ENCODE measurements at regions not wholly inside any gene's neighbourhood (a gene's known extent, or its start where the extent isn't known, plus 50 kb on each side); places are given as distances from the start of the nearest gene placed in this dataset.

DNA sequence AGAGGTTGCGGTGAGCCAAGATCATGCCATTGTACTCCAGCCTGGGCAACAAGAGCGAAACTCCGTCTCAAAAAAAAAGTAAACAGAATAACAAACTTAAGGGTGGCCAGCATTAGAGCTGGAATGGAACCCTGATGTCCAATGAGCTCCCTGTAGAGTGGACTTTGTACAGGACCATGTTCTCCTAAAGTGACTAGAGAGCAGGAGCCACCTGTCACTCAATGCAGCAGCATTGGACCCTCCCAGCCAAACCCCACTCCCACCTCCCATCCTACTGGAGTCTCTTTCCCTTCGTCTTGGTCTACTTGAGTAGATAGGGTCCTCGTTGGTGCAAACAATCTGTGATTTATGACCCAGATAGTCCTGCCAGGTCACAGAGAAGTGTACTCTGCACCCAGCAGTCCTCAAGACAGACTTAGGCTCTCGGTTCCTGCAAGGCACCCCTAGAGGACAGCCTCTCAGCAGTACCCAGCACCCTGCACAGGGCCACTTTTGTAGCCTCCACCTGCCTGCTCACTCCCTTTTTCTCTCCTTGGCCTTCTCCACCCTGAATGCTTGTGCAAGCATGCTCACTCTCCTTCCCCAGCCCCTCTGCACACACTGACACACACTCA is 69.2 kb upstream of the ZNF281 start:
- TF ChIP-seq POLR2A (IDR thresholded peaks at IDR 0.05): no peak
- TF ChIP-seq, protein P1, sequence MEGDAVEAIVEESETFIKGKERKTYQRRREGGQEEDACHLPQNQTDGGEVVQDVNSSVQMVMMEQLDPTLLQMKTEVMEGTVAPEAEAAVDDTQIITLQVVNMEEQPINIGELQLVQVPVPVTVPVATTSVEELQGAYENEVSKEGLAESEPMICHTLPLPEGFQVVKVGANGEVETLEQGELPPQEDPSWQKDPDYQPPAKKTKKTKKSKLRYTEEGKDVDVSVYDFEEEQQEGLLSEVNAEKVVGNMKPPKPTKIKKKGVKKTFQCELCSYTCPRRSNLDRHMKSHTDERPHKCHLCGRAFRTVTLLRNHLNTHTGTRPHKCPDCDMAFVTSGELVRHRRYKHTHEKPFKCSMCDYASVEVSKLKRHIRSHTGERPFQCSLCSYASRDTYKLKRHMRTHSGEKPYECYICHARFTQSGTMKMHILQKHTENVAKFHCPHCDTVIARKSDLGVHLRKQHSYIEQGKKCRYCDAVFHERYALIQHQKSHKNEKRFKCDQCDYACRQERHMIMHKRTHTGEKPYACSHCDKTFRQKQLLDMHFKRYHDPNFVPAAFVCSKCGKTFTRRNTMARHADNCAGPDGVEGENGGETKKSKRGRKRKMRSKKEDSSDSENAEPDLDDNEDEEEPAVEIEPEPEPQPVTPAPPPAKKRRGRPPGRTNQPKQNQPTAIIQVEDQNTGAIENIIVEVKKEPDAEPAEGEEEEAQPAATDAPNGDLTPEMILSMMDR (IDR thresholded peaks at IDR 0.05): no peak

All from lower leg skin (tissue), 3 donors.